ENCODE measurements at regions not wholly inside any gene's neighbourhood (a gene's known extent, or its start where the extent isn't known, plus 50 kb on each side); places are given as distances from the start of the nearest gene placed in this dataset.
A peak's percentile ranks its signal among the peaks of the same experiment; 100 is the strongest.

- no peaks in the 10 kb centered on the region for H3K27me3 Mint-ChIP-seq
- H3K4me3 Mint-ChIP-seq = no peak overlapping the region
- H3K9me3 Mint-ChIP-seq = peaks cover 8 to 10% of the 10 kb centered on the region in 2 donors
- no peak overlapping the region for H3K27ac Mint-ChIP-seq
- no peak for DNase-seq
- ATAC-seq = no peak
- H3K4me1 Mint-ChIP-seq = no peaks in the 10 kb centered on the region
Observed at GRCh38 chr12:87779858-87780498, 249.2 kb downstream of the C12orf50 start.

- ATAC-seq (no peak), DNase-seq (no peak)
- no peak overlapping the region for H3K27ac Mint-ChIP-seq
Observed at GRCh38 chr12:87779016-87779415, 250.2 kb downstream of the C12orf50 start.

GRCh38 chr12:87778065-87778464 is 251.1 kb downstream of the C12orf50 start:
- ATAC-seq (no peak), DNase-seq (no peak)
- H3K27ac Mint-ChIP-seq = no peak overlapping the region
- H3K27me3 Mint-ChIP-seq = no peaks in the 10 kb centered on the region
- no peaks in the 10 kb centered on the region for H3K4me1 Mint-ChIP-seq
- H3K9me3 Mint-ChIP-seq = peaks cover 0 to 4% of the 10 kb centered on the region in 2 donors
- H3K4me3 Mint-ChIP-seq = no peak overlapping the region

More at GRCh38 chr12:87779016-87779415, 250.2 kb downstream of the C12orf50 start:
- no peak overlapping the region for H3K4me3 Mint-ChIP-seq
- peaks cover 8 to 10% of the 10 kb centered on the region in 2 donors for H3K9me3 Mint-ChIP-seq
- H3K4me1 Mint-ChIP-seq = no peaks in the 10 kb centered on the region
- H3K27me3 Mint-ChIP-seq = no peaks in the 10 kb centered on the region

- no peaks in the 10 kb centered on the region for H3K27me3 Mint-ChIP-seq
- no peak overlapping the region for H3K4me3 Mint-ChIP-seq
- ATAC-seq = no peak
- H3K4me1 Mint-ChIP-seq = no peaks in the 10 kb centered on the region
- H3K27ac Mint-ChIP-seq = no peak overlapping the region
- peaks cover 0 to 1% of the 10 kb centered on the region in 2 donors for H3K9me3 Mint-ChIP-seq
- DNase-seq = no peak
Observed at GRCh38 chr12:87775784-87776183, 253.4 kb downstream of the C12orf50 start.

- DNase-seq (no peak), ATAC-seq (no peak)
- no peaks in the 10 kb centered on the region for H3K27me3 Mint-ChIP-seq
- H3K9me3 Mint-ChIP-seq = no peaks in the 10 kb centered on the region
- no peak overlapping the region for H3K4me3 Mint-ChIP-seq
- no peaks in the 10 kb centered on the region for H3K4me1 Mint-ChIP-seq
- H3K27ac Mint-ChIP-seq = no peak overlapping the region
Observed at GRCh38 chr12:87775051-87775450, 254.2 kb downstream of the C12orf50 start.

- Mint-ChIP-seq H3K27me3 (no peaks in the 10 kb centered on the region), H3K4me1 (no peaks in the 10 kb centered on the region), H3K9me3 (no peaks in the 10 kb centered on the region), H3K27ac (no peak overlapping the region), H3K4me3 (no peak overlapping the region)
- ATAC-seq (no peak), DNase-seq (no peak)
Observed at GRCh38 chr12:87772401-87772800, 256.8 kb downstream of the C12orf50 start.

- Mint-ChIP-seq H3K4me3 (no peak overlapping the region), H3K27ac (no peak overlapping the region), H3K27me3 (no peaks in the 10 kb centered on the region), H3K9me3 (no peaks in the 10 kb centered on the region), H3K4me1 (no peaks in the 10 kb centered on the region)
- ATAC-seq = no peak
- DNase-seq = no peak
Observed at GRCh38 chr12:87768501-87769287, 260.5 kb downstream of the C12orf50 start.

- H3K9me3 Mint-ChIP-seq = no peaks in the 10 kb centered on the region
- H3K4me3 Mint-ChIP-seq = no peak overlapping the region
- H3K27ac Mint-ChIP-seq = no peak overlapping the region
- DNase-seq = no peak
- no peaks in the 10 kb centered on the region for H3K27me3 Mint-ChIP-seq
- H3K4me1 Mint-ChIP-seq = no peaks in the 10 kb centered on the region
- ATAC-seq = no peak
Observed at GRCh38 chr12:87766044-87766443, 263.2 kb downstream of the C12orf50 start.

- DNase-seq (no peak), ATAC-seq (no peak)
- peaks cover 5 to 7% of the 10 kb centered on the region in 2 donors for H3K9me3 Mint-ChIP-seq
- H3K27ac Mint-ChIP-seq = no peak overlapping the region
- no peaks in the 10 kb centered on the region for H3K27me3 Mint-ChIP-seq
- no peak overlapping the region for H3K4me3 Mint-ChIP-seq
- H3K4me1 Mint-ChIP-seq = no peaks in the 10 kb centered on the region
Observed at GRCh38 chr12:87760943-87761342, 268.3 kb downstream of the C12orf50 start.

GRCh38 chr12:87758271-87758670 is 270.9 kb downstream of the C12orf50 start:
- no peak overlapping the region for H3K27ac Mint-ChIP-seq
- H3K4me1 Mint-ChIP-seq = no peaks in the 10 kb centered on the region
- ATAC-seq (no peak), DNase-seq (no peak)
- no peaks in the 10 kb centered on the region for H3K27me3 Mint-ChIP-seq
- H3K4me3 Mint-ChIP-seq = no peak overlapping the region
- H3K9me3 Mint-ChIP-seq = peaks cover 5 to 14% of the 10 kb centered on the region in 2 donors

- H3K9me3 Mint-ChIP-seq = peaks cover 5 to 14% of the 10 kb centered on the region in 2 donors
Observed at GRCh38 chr12:87756721-87757120, 272.5 kb downstream of the C12orf50 start.

GRCh38 chr12:87756111-87756510 is 273.1 kb downstream of the C12orf50 start:
- Mint-ChIP-seq H3K4me3 (no peak overlapping the region), H3K27ac (no peak overlapping the region), H3K4me1 (no peaks in the 10 kb centered on the region), H3K9me3 (peaks cover 5 to 14% of the 10 kb centered on the region in 2 donors), H3K27me3 (no peaks in the 10 kb centered on the region)
- DNase-seq (no peak), ATAC-seq (no peak)

More at GRCh38 chr12:87756721-87757120, 272.5 kb downstream of the C12orf50 start:
- Mint-ChIP-seq H3K4me3 (no peak overlapping the region), H3K27me3 (no peaks in the 10 kb centered on the region), H3K4me1 (no peaks in the 10 kb centered on the region), H3K27ac (peak overlapping the region in 1 of 2 donors; percentile 44)
- DNase-seq (no peak), ATAC-seq (no peak)

- DNase-seq = no peak
- H3K4me1 Mint-ChIP-seq = no peaks in the 10 kb centered on the region
- H3K27ac Mint-ChIP-seq = no peak overlapping the region
- peaks cover 0 to 4% of the 10 kb centered on the region in 2 donors for H3K9me3 Mint-ChIP-seq
- no peak for ATAC-seq
- H3K4me3 Mint-ChIP-seq = no peak overlapping the region
- no peaks in the 10 kb centered on the region for H3K27me3 Mint-ChIP-seq
Observed at GRCh38 chr12:87728931-87729593, 300.1 kb downstream of the C12orf50 start.

GRCh38 chr12:87720967-87721366 is 308.2 kb downstream of the C12orf50 start:
- ATAC-seq = no peak
- no peak overlapping the region for H3K27ac Mint-ChIP-seq
- H3K4me1 Mint-ChIP-seq = no peaks in the 10 kb centered on the region
- no peaks in the 10 kb centered on the region for H3K27me3 Mint-ChIP-seq
- DNase-seq = no peak
- H3K4me3 Mint-ChIP-seq = no peak overlapping the region
- H3K9me3 Mint-ChIP-seq = peaks cover 12 to 14% of the 10 kb centered on the region in 2 donors

GRCh38 chr12:87704374-87704773 is 324.8 kb downstream of the C12orf50 start:
- Mint-ChIP-seq H3K4me1 (no peaks in the 10 kb centered on the region), H3K27me3 (no peaks in the 10 kb centered on the region), H3K27ac (no peak overlapping the region), H3K4me3 (no peak overlapping the region), H3K9me3 (peaks cover 7 to 15% of the 10 kb centered on the region in 2 donors)
- ATAC-seq (no peak), DNase-seq (no peak)
